Activated CD4-positive, CD25-positive, alpha-beta regulatory T cell treated with anti-CD3 and anti-CD28 coated beads, Interleukin-2, amount 50 U/mL, for 16 hours (primary cell): ENCODE measurements at regions not wholly inside any gene's neighbourhood (a gene's known extent, or its start where the extent isn't known, plus 50 kb on each side); places are given as distances from the start of the nearest gene placed in this dataset.
"Not testable (repeated sequence)": the region's sequence is repeated elsewhere in the genome, so short reads cannot be mapped to it uniquely, and the experiment has no call there.

Experiments used
- DNase-seq: peaks from one replicate; pipeline ENCODE4 v3.0.0-alpha.2; 2020; ENCODE audit warnings: low read depth, low spot score

GRCh38 chr6:140007525-140007924 lies 633.1 kb upstream of the CITED2 start:
- DNase-seq, result no peak

GRCh38 chr6:140003217-140003616 lies 628.8 kb upstream of the CITED2 start:
- DNase-seq, result no peak

- no peak for DNase-seq
Observed at GRCh38 chr6:140002396-140003022, 628.1 kb upstream of the CITED2 start.

GRCh38 chr6:140001821-140002341 lies 627.4 kb upstream of the CITED2 start:
- no peak for DNase-seq

- DNase-seq, result no peak
Observed at GRCh38 chr6:140001005-140001404, 626.6 kb upstream of the CITED2 start.

- not testable (repeated sequence) for DNase-seq
Observed at GRCh38 chr6:139999661-140000060, 625.2 kb upstream of the CITED2 start.

GRCh38 chr6:139998478-139998877 lies 624.0 kb upstream of the CITED2 start:
- not testable (repeated sequence) for DNase-seq

- no peak for DNase-seq
Observed at GRCh38 chr6:139996253-139996834, 621.9 kb upstream of the CITED2 start.

GRCh38 chr6:139994998-139995397 lies 620.5 kb upstream of the CITED2 start:
- no peak for DNase-seq

GRCh38 chr6:139990856-139991465 lies 616.5 kb upstream of the CITED2 start:
- DNase-seq, result no peak

GRCh38 chr6:139990026-139990686 lies 615.7 kb upstream of the CITED2 start:
- no peak for DNase-seq

- DNase-seq, result no peak
Observed at GRCh38 chr6:139988685-139989084, 614.2 kb upstream of the CITED2 start.

- DNase-seq, result no peak
Observed at GRCh38 chr6:139987091-139987490, 612.6 kb upstream of the CITED2 start.

- no peak for DNase-seq
Observed at GRCh38 chr6:139985236-139985815, 610.9 kb upstream of the CITED2 start.

- no peak for DNase-seq
Observed at GRCh38 chr6:139984317-139984716, 609.9 kb upstream of the CITED2 start.

- no peak for DNase-seq
Observed at GRCh38 chr6:139983555-139984276, 609.3 kb upstream of the CITED2 start.

- DNase-seq, result no peak
Observed at GRCh38 chr6:139982652-139983295, 608.3 kb upstream of the CITED2 start.

GRCh38 chr6:139982195-139982594 lies 607.7 kb upstream of the CITED2 start:
- no peak for DNase-seq

- DNase-seq, result no peak
Observed at GRCh38 chr6:139981768-139982181, 607.3 kb upstream of the CITED2 start.

- no peak for DNase-seq
Observed at GRCh38 chr6:139981066-139981624, 606.7 kb upstream of the CITED2 start.

GRCh38 chr6:139980631-139981030 lies 606.2 kb upstream of the CITED2 start:
- DNase-seq, result not testable (repeated sequence)
